Mesendoderm (in vitro differentiated cells): ENCODE measurements at regions not wholly inside any gene's neighbourhood (a gene's known extent, or its start where the extent isn't known, plus 50 kb on each side); places are given as distances from the start of the nearest gene placed in this dataset.

Experiments
- DNase-seq: peaks from one replicate; pipeline ENCODE4 v3.0.0; 2013
- H2AK5ac ChIP-seq: 2 replicates; pipeline ENCODE4 v1.6.1; 2013; ENCODE audit warnings: low read length, inconsistent platforms
- H2BK120ac ChIP-seq: 2 replicates; pipeline ENCODE4 v1.6.1; 2013; ENCODE audit warnings: low read depth, mild to moderate bottlenecking, low read length, moderate library complexity, mixed read lengths
- H2BK15ac ChIP-seq: replicated peaks from 2 replicates; pipeline ENCODE4 v1.6.1; 2013; ENCODE audit warnings: low read depth, mild to moderate bottlenecking, moderate library complexity
- H2BK5ac ChIP-seq: 2 replicates; pipeline ENCODE4 v1.6.1; 2013; ENCODE audit warnings: low read length, inconsistent platforms
- H3K18ac ChIP-seq: 2 replicates; pipeline ENCODE4 v1.6.1; 2013; ENCODE audit warnings: mild to moderate bottlenecking, low read length, mixed read lengths
- H3K23ac ChIP-seq: one replicate; pipeline ENCODE4 v1.6.1; 2013; ENCODE audit warnings: low read length
- H3K27ac ChIP-seq: 2 replicates; pipeline ENCODE4 v1.5.1; 2013; ENCODE audit warnings: low read depth, mild to moderate bottlenecking, inconsistent platforms, low read length, moderate library complexity
- H3K27me3 ChIP-seq: 2 replicates; pipeline ENCODE4 v1.6.1; 2013; ENCODE audit warnings: low read length, control low read depth, mild to moderate bottlenecking, inconsistent platforms; ENCODE audit not compliant: insufficient read depth, poor library complexity
- H3K36me3 ChIP-seq: 2 replicates; pipeline ENCODE4 v1.6.1; 2013; ENCODE audit warnings: low read length, inconsistent platforms; ENCODE audit not compliant: control insufficient read depth, insufficient read depth
- H3K4ac ChIP-seq: one replicate; pipeline ENCODE4 v1.6.1; 2013; ENCODE audit warnings: low read depth, mild to moderate bottlenecking, low read length, moderate library complexity
- H3K4me1 ChIP-seq: 2 replicates; pipeline ENCODE4 v1.6.1; 2013; ENCODE audit warnings: low read depth, low read length, inconsistent platforms; ENCODE audit not compliant: control insufficient read depth
- H3K4me2 ChIP-seq: 2 replicates; pipeline ENCODE4 v1.6.1; 2013; ENCODE audit warnings: low read length
- H3K4me3 ChIP-seq: 2 replicates; pipeline ENCODE4 v1.5.1; 2013; ENCODE audit warnings: mild to moderate bottlenecking, low read length
- H3K56ac ChIP-seq: one replicate; pipeline ENCODE4 v1.6.1; 2013; ENCODE audit warnings: low read length
- H3K79me1 ChIP-seq: 2 replicates; pipeline ENCODE4 v1.6.1; 2013; ENCODE audit warnings: low read length, inconsistent platforms
- H3K79me2 ChIP-seq: 2 replicates; pipeline ENCODE4 v1.6.1; 2013; ENCODE audit warnings: mild to moderate bottlenecking, low read length; ENCODE audit not compliant: control insufficient read depth, insufficient read depth
- H3K9ac ChIP-seq: 2 replicates; pipeline ENCODE4 v1.6.1; 2013; ENCODE audit warnings: low read length, inconsistent platforms
- H4K5ac ChIP-seq: one replicate; pipeline ENCODE4 v1.6.1; 2013; ENCODE audit warnings: low read length
- H4K8ac ChIP-seq: one replicate; pipeline ENCODE4 v1.6.1; 2013; ENCODE audit warnings: low read depth, mild to moderate bottlenecking, control low read depth, low read length, moderate library complexity
- WGBS: extraction: QIAGEN DNeasy Blood & Tissue Kit; methylation state at CpG from one replicate; pipeline ENCODE4 v1.1.7; 2013; ENCODE audit warnings: low lambda C conversion rate, missing lambda C conversion rate; ENCODE audit not compliant: insufficient coverage; ENCODE audit errors: extremely low coverage; 5-methylcytosine and 5-hydroxymethylcytosine counted together

DNA sequence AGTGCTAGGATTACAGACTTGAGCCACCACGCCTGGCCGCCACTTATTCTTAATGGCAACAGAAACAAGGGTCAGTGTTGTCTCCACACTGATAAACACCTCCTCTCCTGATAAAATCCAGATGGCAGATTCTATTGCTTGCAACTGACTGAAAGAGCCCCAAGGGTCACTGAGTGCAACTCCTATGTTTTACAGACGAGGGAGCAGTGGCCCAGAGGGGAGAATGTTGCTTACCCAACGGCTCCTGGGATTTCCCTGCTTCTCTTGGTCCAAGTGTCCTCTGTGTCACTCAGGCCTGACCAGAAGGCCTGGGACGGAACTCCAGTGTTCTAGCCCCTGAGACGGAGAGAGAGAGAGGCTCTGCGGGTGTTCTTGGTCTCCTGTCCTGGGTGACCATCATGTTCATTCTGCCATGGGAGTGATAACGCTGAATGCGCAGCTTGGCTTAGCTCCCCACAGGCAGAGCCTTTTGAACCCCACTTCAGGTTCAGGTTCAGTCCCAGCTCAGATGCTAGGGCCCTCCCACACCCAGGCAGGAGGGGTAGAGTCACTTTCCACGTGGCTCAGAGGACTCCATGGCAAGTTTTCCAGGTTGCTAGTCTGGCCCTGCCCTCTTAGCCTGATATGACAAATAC is 77.3 kb upstream of the NLRP1 start:
- Histone ChIP-seq H3K36me3 (no peaks in the 10 kb centered on the region), H2BK120ac (no peak overlapping the region), H4K5ac (no peak overlapping the region), H3K18ac (no peak overlapping the region), H3K23ac (no peak overlapping the region), H2BK5ac (no peak overlapping the region), H3K79me2 (no peaks in the 10 kb centered on the region), H3K27ac (no peak overlapping the region), H3K79me1 (no peaks in the 10 kb centered on the region), H4K8ac (no peak overlapping the region), H3K4ac (no peak overlapping the region), H3K27me3 (no peaks in the 10 kb centered on the region), H3K4me2 (no peak overlapping the region), H3K4me3 (no peak overlapping the region), H2BK15ac (no peak overlapping the region), H2AK5ac (peak overlapping the region; percentile 6), H3K56ac (no peak overlapping the region), H3K9ac (no peak overlapping the region), H3K4me1 (no peaks in the 10 kb centered on the region)
- peak; percentile 65 for DNase-seq
- no CpG with 5 or more reads among the region's 10 CpGs for WGBS

GRCh38 chr17:5662409-5663085 is 78.2 kb upstream of the NLRP1 start:
- Histone ChIP-seq H3K79me2 (no peaks in the 10 kb centered on the region), H3K4me2 (no peak overlapping the region), H2BK15ac (no peak overlapping the region), H3K36me3 (no peaks in the 10 kb centered on the region), H3K4me3 (no peak overlapping the region), H3K27ac (no peak overlapping the region), H2BK5ac (no peak overlapping the region), H3K27me3 (no peaks in the 10 kb centered on the region), H2BK120ac (no peak overlapping the region), H4K8ac (no peak overlapping the region), H3K23ac (peak overlapping the region; percentile 45), H2AK5ac (no peak overlapping the region), H3K9ac (no peak overlapping the region), H3K4ac (no peak overlapping the region), H3K18ac (no peak overlapping the region), H3K4me1 (no peaks in the 10 kb centered on the region), H3K79me1 (no peaks in the 10 kb centered on the region), H4K5ac (no peak overlapping the region), H3K56ac (no peak overlapping the region)
- no CpG with 5 or more reads among the region's 7 CpGs for WGBS
- DNase-seq = no peak

DNA sequence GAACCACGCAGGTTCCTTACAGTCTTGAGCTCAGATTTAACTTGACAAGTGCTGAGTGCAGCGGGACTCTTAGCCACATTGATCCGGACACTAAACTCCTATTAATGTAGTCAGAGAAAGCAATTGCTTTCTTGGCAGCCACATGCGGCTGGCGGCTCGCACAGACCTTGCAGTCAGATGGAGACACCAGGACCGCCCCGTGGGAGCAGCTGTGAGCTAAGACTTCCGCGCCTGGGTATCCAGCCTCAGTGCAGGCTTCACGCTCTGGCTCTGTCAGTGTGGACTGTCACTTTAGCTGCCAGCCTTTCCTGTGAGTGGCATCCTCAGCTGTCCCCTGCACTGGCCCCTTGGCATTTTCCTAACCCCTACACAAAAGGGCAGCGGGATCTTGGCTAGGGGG is 80.9 kb upstream of the NLRP1 start:
- Histone ChIP-seq H3K23ac (no peak overlapping the region), H3K79me2 (no peaks in the 10 kb centered on the region), H3K4ac (no peak overlapping the region), H3K56ac (no peak overlapping the region), H3K4me3 (no peak overlapping the region), H2AK5ac (no peak overlapping the region), H3K27me3 (no peaks in the 10 kb centered on the region), H4K5ac (no peak overlapping the region), H3K27ac (no peak overlapping the region), H3K4me2 (no peak overlapping the region), H2BK15ac (no peak overlapping the region), H3K4me1 (no peaks in the 10 kb centered on the region), H2BK120ac (no peak overlapping the region), H4K8ac (no peak overlapping the region), H3K79me1 (no peaks in the 10 kb centered on the region), H3K36me3 (no peaks in the 10 kb centered on the region), H3K9ac (no peak overlapping the region), H2BK5ac (no peak overlapping the region), H3K18ac (no peak overlapping the region)
- no peak for DNase-seq
- no CpG with 5 or more reads among the region's 12 CpGs for WGBS

- no peak overlapping the region for H4K8ac ChIP-seq
- H3K4ac ChIP-seq = no peak overlapping the region
- H3K56ac ChIP-seq = no peak overlapping the region
- no peaks in the 10 kb centered on the region for H3K36me3 ChIP-seq
- WGBS = no CpG with 5 or more reads among the region's 6 CpGs
- no peak overlapping the region for H2BK5ac ChIP-seq
- H2BK15ac ChIP-seq = no peak overlapping the region
- no peak overlapping the region for H3K23ac ChIP-seq
- peak; percentile 45 for DNase-seq
- H2AK5ac ChIP-seq = no peak overlapping the region
- no peaks in the 10 kb centered on the region for H3K79me1 ChIP-seq
- H3K18ac ChIP-seq = no peak overlapping the region
- H4K5ac ChIP-seq = no peak overlapping the region
- H3K4me1 ChIP-seq = no peaks in the 10 kb centered on the region
- no peaks in the 10 kb centered on the region for H3K27me3 ChIP-seq
- no peak overlapping the region for H2BK120ac ChIP-seq
- no peak overlapping the region for H3K27ac ChIP-seq
- no peaks in the 10 kb centered on the region for H3K79me2 ChIP-seq
- no peak overlapping the region for H3K4me2 ChIP-seq
- H3K4me3 ChIP-seq = no peak overlapping the region
- H3K9ac ChIP-seq = no peak overlapping the region
These were observed 83.6 kb upstream of the NLRP1 start for GRCh38 chr17:5667871-5668270.

- DNase-seq = no peak
- no peak overlapping the region for H3K4ac ChIP-seq
- H3K79me1 ChIP-seq = no peaks in the 10 kb centered on the region
- H3K56ac ChIP-seq = no peak overlapping the region
- no peak overlapping the region for H3K9ac ChIP-seq
- H3K27me3 ChIP-seq = no peaks in the 10 kb centered on the region
- H4K5ac ChIP-seq = no peak overlapping the region
- WGBS = no CpG with 5 or more reads among the region's 2 CpGs
- no peaks in the 10 kb centered on the region for H3K4me1 ChIP-seq
- no peak overlapping the region for H4K8ac ChIP-seq
- no peak overlapping the region for H3K4me3 ChIP-seq
- H2BK15ac ChIP-seq = no peak overlapping the region
- no peak overlapping the region for H3K4me2 ChIP-seq
- H3K27ac ChIP-seq = no peak overlapping the region
- no peak overlapping the region for H2BK120ac ChIP-seq
- no peaks in the 10 kb centered on the region for H3K79me2 ChIP-seq
- no peak overlapping the region for H3K23ac ChIP-seq
- H3K18ac ChIP-seq = no peak overlapping the region
- no peak overlapping the region for H2BK5ac ChIP-seq
- H2AK5ac ChIP-seq = no peak overlapping the region
- H3K36me3 ChIP-seq = no peaks in the 10 kb centered on the region
These were observed 84.3 kb upstream of the NLRP1 start for GRCh38 chr17:5668557-5669138.
